Calu3 (cell line): ENCODE measurements at regions not wholly inside any gene's neighbourhood (a gene's known extent, or its start where the extent isn't known, plus 50 kb on each side); places are given as distances from the start of the nearest gene placed in this dataset.

Experiments
- BruUV-seq: library from RNA; stranded (reverse); fragments of 400-500 nt; replicated peaks from 2 replicates; lab custom pipeline; 2021; lab: Mats Ljungman, UMichigan
- CTCF ChIA-PET: fragments of 300-600 bp; sonication (Branson Sonifier 250); formaldehyde crosslinking; loops from one replicate; lab custom pipeline; 2022; ENCODE audit warnings: antibody characterized with exemption; lab: Charles Lee
- DNase-seq: peaks from one replicate; pipeline ENCODE4 v3.0.0; 2022
- H3K27ac Mint-ChIP-seq: one replicate; pipeline ENCODE4 v1.8.0; 2022; ENCODE audit warnings: mixed read lengths; ENCODE audit not compliant: unreplicated experiment
- H3K27me3 Mint-ChIP-seq: one replicate; pipeline ENCODE4 v1.8.0; 2022; ENCODE audit warnings: mixed read lengths; ENCODE audit not compliant: unreplicated experiment
- H3K36me3 Mint-ChIP-seq: one replicate; pipeline ENCODE4 v1.8.0; 2022; ENCODE audit warnings: mild to moderate bottlenecking, moderate library complexity, mixed read lengths; ENCODE audit not compliant: insufficient read depth, unreplicated experiment
- H3K4me1 Mint-ChIP-seq: one replicate; pipeline ENCODE4 v1.8.0; 2022; ENCODE audit warnings: mild to moderate bottlenecking, low read depth, mixed read lengths; ENCODE audit not compliant: unreplicated experiment
- H3K4me3 Mint-ChIP-seq: one replicate; pipeline ENCODE4 v1.8.0; 2022; ENCODE audit warnings: mild to moderate bottlenecking, low read depth, moderate library complexity, mixed read lengths; ENCODE audit not compliant: unreplicated experiment
- H3K9me3 Mint-ChIP-seq: one replicate; pipeline ENCODE4 v1.8.0; 2022; ENCODE audit warnings: low read depth, mixed read lengths; ENCODE audit not compliant: unreplicated experiment
- intact Hi-C: fragments of 100-400 bp; cut with micrococcal nuclease; formaldehyde crosslinking; loops from one replicate; pipeline ENCODE4 v1.10.0; 2022; ENCODE audit not compliant: unreplicated experiment
- TF ChIP-seq, protein P1 (sequence below): fragments of 200-600 bp; IDR thresholded peaks from one replicate; pipeline ENCODE4 v1.8.0; 2022; ENCODE audit warnings: antibody characterized with exemption; ENCODE audit not compliant: unreplicated experiment

DNA sequence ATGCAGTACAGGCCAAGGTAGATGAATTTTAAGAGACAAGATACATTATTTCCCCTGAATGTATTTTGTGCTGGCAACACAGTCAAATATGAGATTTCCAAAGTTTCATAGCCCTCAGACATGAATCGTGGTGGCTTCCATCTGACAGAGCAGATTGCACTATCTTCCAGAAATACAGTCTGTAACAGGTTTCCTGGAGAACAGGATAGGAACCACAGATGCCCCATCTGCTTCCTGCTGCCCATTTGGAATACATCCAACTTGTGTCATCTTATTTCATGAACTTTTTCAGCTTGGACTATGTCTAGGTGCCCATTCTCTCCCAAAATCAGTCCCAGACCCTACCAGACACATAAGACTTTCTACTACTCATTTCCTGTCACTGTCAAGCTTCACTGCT is 426.0 kb downstream of the KIF16B start:
- H3K9me3 Mint-ChIP-seq: no peaks in the 10 kb centered on the region
- TF ChIP-seq, protein P1, sequence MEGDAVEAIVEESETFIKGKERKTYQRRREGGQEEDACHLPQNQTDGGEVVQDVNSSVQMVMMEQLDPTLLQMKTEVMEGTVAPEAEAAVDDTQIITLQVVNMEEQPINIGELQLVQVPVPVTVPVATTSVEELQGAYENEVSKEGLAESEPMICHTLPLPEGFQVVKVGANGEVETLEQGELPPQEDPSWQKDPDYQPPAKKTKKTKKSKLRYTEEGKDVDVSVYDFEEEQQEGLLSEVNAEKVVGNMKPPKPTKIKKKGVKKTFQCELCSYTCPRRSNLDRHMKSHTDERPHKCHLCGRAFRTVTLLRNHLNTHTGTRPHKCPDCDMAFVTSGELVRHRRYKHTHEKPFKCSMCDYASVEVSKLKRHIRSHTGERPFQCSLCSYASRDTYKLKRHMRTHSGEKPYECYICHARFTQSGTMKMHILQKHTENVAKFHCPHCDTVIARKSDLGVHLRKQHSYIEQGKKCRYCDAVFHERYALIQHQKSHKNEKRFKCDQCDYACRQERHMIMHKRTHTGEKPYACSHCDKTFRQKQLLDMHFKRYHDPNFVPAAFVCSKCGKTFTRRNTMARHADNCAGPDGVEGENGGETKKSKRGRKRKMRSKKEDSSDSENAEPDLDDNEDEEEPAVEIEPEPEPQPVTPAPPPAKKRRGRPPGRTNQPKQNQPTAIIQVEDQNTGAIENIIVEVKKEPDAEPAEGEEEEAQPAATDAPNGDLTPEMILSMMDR: no peak
- H3K27me3 Mint-ChIP-seq: no peaks in the 10 kb centered on the region
- H3K4me1 Mint-ChIP-seq: no peaks in the 10 kb centered on the region
- H3K27ac Mint-ChIP-seq: no peak overlapping the region
- DNase-seq: no peak
- CTCF ChIA-PET: no interaction called here
- no peaks in the 10 kb centered on the region for H3K36me3 Mint-ChIP-seq
- no TSS peak for BruUV-seq
- intact Hi-C loops: no loop called here
- H3K4me3 Mint-ChIP-seq: no peak overlapping the region

DNA sequence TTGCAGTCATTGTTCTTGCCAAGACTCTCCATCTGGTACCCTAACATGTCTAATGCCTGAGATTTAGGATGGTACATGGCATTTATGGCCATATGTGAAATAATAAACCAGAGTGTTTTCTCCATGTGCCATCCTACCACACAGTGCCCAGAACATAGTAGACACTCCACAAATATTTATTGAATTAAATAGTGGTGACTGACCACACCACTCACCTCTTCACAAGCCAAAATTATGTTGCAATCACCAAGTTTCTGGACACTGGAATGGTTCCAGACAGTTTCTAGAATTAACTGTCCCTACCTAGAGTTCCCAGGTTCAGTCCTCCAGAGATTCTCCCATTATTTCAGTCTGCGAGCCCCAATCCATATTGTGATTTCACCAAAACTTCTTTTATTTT is 427.3 kb downstream of the KIF16B start:
- Mint-ChIP-seq H3K27me3 (no peaks in the 10 kb centered on the region), H3K9me3 (no peaks in the 10 kb centered on the region), H3K36me3 (no peaks in the 10 kb centered on the region), H3K4me1 (no peaks in the 10 kb centered on the region), H3K27ac (no peak overlapping the region), H3K4me3 (no peak overlapping the region)
- CTCF ChIA-PET: no interaction called here
- no peak for DNase-seq
- intact Hi-C loops: no loop called here
- BruUV-seq: no TSS peak
- TF ChIP-seq, protein P1: no peak

DNA sequence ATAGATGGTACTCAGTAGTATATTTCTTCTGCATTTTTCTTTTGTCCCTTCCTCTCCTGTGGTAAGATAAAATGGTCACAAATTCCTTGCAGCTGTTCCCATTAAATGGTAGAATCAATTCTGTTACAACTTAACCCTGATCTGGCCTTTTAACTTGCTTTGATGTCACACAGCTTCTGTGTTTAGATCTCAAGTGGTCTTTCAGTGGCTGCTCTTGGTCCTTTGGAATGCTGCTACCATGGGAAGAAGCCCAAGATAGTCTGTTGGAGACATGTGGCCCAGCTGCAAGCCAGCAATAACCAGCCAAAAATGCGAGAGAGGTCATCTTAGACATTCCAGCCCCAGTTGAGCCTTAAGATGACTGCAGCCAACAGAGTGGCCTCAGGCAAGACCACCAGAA is 429.7 kb downstream of the KIF16B start:
- BruUV-seq: no TSS peak
- Mint-ChIP-seq H3K4me3 (no peak overlapping the region), H3K27me3 (no peaks in the 10 kb centered on the region), H3K36me3 (no peaks in the 10 kb centered on the region), H3K9me3 (no peaks in the 10 kb centered on the region), H3K4me1 (no peaks in the 10 kb centered on the region), H3K27ac (no peak overlapping the region)
- TF ChIP-seq, protein P1: no peak
- intact Hi-C loops: no loop called here
- DNase-seq: no peak
- CTCF ChIA-PET: no interaction called here

DNA sequence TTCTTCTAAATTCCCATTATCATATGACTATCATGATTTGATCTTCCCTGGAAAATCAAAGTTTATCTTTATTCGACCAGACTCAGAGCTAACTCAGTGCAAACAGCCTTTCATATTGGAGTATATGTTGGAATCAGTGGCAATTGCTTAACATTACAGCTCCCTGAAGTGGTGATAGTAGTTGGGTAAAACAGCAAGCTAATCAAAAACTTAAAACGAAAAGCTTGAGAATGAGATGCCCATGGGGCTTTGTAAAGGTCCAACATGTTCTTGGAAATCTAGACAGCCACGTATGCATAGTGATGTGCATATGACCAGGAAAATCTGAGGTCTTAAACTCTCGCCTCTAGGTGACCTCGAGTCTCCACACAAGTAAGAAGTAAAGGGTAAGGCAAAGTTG is 437.6 kb downstream of the KIF16B start:
- intact Hi-C loops: no loop called here
- no peak for DNase-seq
- TF ChIP-seq, protein P1: no peak
- no peaks in the 10 kb centered on the region for H3K27me3 Mint-ChIP-seq
- CTCF ChIA-PET: no interaction called here
- no peaks in the 10 kb centered on the region for H3K36me3 Mint-ChIP-seq
- no TSS peak for BruUV-seq
- no peaks in the 10 kb centered on the region for H3K9me3 Mint-ChIP-seq
- no peaks in the 10 kb centered on the region for H3K4me1 Mint-ChIP-seq
- no peak overlapping the region for H3K27ac Mint-ChIP-seq
- no peak overlapping the region for H3K4me3 Mint-ChIP-seq
